ENCODE measurements at regions not wholly inside any gene's neighbourhood (a gene's known extent, or its start where the extent isn't known, plus 50 kb on each side); places are given as distances from the start of the nearest gene placed in this dataset.

DNA sequence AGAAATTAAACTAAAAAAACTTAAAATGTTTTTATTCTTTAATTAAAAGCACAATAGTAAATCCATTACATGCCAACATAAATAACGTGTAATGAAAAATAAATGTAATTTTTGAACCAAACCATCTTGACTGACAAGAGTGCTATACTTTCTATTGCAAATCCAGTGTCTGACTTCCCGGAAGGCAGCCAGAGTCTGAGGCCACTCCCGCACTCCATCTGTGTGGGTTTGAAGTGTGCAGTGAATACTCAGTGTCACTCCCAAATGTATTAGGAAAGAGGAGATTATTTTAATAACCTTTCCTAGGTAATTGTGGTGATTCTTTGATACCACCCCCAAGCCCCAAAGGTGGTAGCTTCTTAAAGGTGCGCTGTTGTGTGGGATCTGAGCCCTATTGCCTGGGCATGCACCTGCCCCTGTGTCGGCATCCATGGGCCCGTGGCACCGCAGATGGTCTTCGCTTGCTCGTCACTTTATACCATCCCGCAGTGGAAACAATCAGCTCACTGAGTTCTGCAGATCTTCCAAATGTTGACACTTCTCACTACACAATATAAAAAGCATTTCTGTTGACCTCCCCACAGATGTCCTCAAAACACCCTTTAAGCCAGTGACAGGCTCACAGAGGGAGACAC is 391.2 kb downstream of the THBS2 start:
- Histone ChIP-seq H3K9me2 (ENCODE audit: insufficient read depth) (no peaks in the 10 kb centered on the region), H2AFZ (no peak overlapping the region), H3K27ac (no peak overlapping the region), H3K79me2 (ENCODE audit: low read depth) (no peaks in the 10 kb centered on the region), H3K36me3 (ENCODE audit: low read depth) (no peaks in the 10 kb centered on the region), H3K27me3 (ENCODE audit: insufficient read depth, low read depth) (peaks cover 4% of the 10 kb centered on the region; the same call in 1 of the 2 replicates), H3K4me3 (no peak overlapping the region), H3K4me1 (replicated peaks; ENCODE audit: insufficient read depth) (no peaks in the 10 kb centered on the region), H3F3A (ENCODE audit: insufficient read depth, low read depth) (no peaks in the 10 kb centered on the region), H3K4me2 (no peak overlapping the region), H4K20me1 (ENCODE audit: insufficient read depth) (no peaks in the 10 kb centered on the region), H3K9me3 (ENCODE audit: insufficient read depth, low read depth) (no peaks in the 10 kb centered on the region)
- no TSS peak for BruUV-seq (replicated peaks)
- no peak for DNase-seq
- ChIA-PET POLR2A (ENCODE audit: unreplicated experiment) (no interaction called here), CTCF (no interaction called here)
- intact Hi-C loops (cut with micrococcal nuclease; ENCODE audit: unreplicated experiment): no loop called here
- TF ChIP-seq EZH2 (IDR thresholded peaks at IDR 0.05; ENCODE audit: low read depth) (no peak), CTCF (conservative IDR thresholded peaks at IDR 0.05) (no peak)

- H4K20me1 ChIP-seq (ENCODE audit: insufficient read depth): no peaks in the 10 kb centered on the region
- no peak overlapping the region for H3K27ac ChIP-seq
- no peaks in the 10 kb centered on the region for H3K9me3 ChIP-seq (ENCODE audit: insufficient read depth, low read depth)
- H3K4me1 ChIP-seq (replicated peaks; ENCODE audit: insufficient read depth): no peaks in the 10 kb centered on the region
- H3K36me3 ChIP-seq (ENCODE audit: low read depth): no peaks in the 10 kb centered on the region
- H2AFZ ChIP-seq: no peak overlapping the region
- no peaks in the 10 kb centered on the region for H3F3A ChIP-seq (ENCODE audit: insufficient read depth, low read depth)
- H3K79me2 ChIP-seq (ENCODE audit: low read depth): no peaks in the 10 kb centered on the region
- H3K27me3 ChIP-seq (ENCODE audit: insufficient read depth, low read depth): peaks cover 4% of the 10 kb centered on the region; the same call in 1 of the 2 replicates
- intact Hi-C loops (cut with micrococcal nuclease; ENCODE audit: unreplicated experiment): no loop called here
- no peak for DNase-seq
- no peak for TF ChIP-seq EZH2 (IDR thresholded peaks at IDR 0.05; ENCODE audit: low read depth)
- no peak for TF ChIP-seq CTCF (conservative IDR thresholded peaks at IDR 0.05)
- BruUV-seq (replicated peaks): no TSS peak
- H3K4me2 ChIP-seq: no peak overlapping the region
- no peak overlapping the region for H3K4me3 ChIP-seq
- no peaks in the 10 kb centered on the region for H3K9me2 ChIP-seq (ENCODE audit: insufficient read depth)
- CTCF ChIA-PET: no interaction called here
- POLR2A ChIA-PET (ENCODE audit: unreplicated experiment): no interaction called here
Measured at GRCh38 chr6:168860987-168861386, 392.7 kb downstream of the THBS2 start.

- no peak for DNase-seq
- ChIA-PET CTCF (no interaction called here), POLR2A (ENCODE audit: unreplicated experiment) (no interaction called here)
- Histone ChIP-seq H3K9me3 (ENCODE audit: insufficient read depth, low read depth) (no peaks in the 10 kb centered on the region), H3K9me2 (ENCODE audit: insufficient read depth) (no peaks in the 10 kb centered on the region), H2AFZ (no peak overlapping the region), H3K27ac (no peak overlapping the region), H3K36me3 (ENCODE audit: low read depth) (no peaks in the 10 kb centered on the region), H3K4me1 (replicated peaks; ENCODE audit: insufficient read depth) (no peaks in the 10 kb centered on the region), H3K4me3 (no peak overlapping the region), H3K4me2 (no peak overlapping the region), H3K79me2 (ENCODE audit: low read depth) (no peaks in the 10 kb centered on the region), H4K20me1 (ENCODE audit: insufficient read depth) (no peaks in the 10 kb centered on the region), H3F3A (ENCODE audit: insufficient read depth, low read depth) (no peaks in the 10 kb centered on the region), H3K27me3 (ENCODE audit: insufficient read depth, low read depth) (peaks cover 4% of the 10 kb centered on the region; the same call in 1 of the 2 replicates)
- intact Hi-C loops (cut with micrococcal nuclease; ENCODE audit: unreplicated experiment): no loop called here
- no peak for TF ChIP-seq EZH2 (IDR thresholded peaks at IDR 0.05; ENCODE audit: low read depth)
- no peak for TF ChIP-seq CTCF (conservative IDR thresholded peaks at IDR 0.05)
- no TSS peak for BruUV-seq (replicated peaks)
Measured at GRCh38 chr6:168860341-168860740, 393.3 kb downstream of the THBS2 start.
